OCI-LY1 (cell line): ENCODE measurements at regions not wholly inside any gene's neighbourhood (a gene's known extent, or its start where the extent isn't known, plus 50 kb on each side); places are given as distances from the start of the nearest gene placed in this dataset.

Source experiments
- H2AFZ ChIP-seq: fragments of 200-600 bp; sonication (generic), shearing (Covaris generic); 2 replicates; pipeline ENCODE4 v1.6.0; 2014; ENCODE audit warnings: antibody characterized with exemption, mild to moderate bottlenecking, low read length
- H3F3A ChIP-seq: fragments of 200-600 bp; sonication (generic), shearing (Covaris generic); 2 replicates; pipeline ENCODE4 v1.6.0; 2014; ENCODE audit warnings: mild to moderate bottlenecking, antibody characterized with exemption, low read length, moderate library complexity; ENCODE audit not compliant: insufficient read depth
- H3K27ac ChIP-seq: fragments of 200-600 bp; sonication (generic); 2 replicates; pipeline ENCODE4 v1.5.1; 2014; ENCODE audit warnings: low read length, mixed run types, mild to moderate bottlenecking, low read depth; ENCODE audit not compliant: poor library complexity, severe bottlenecking
- H3K27me3 ChIP-seq: fragments of 200-600 bp; sonication (generic); 2 replicates; pipeline ENCODE4 v1.6.0; 2014; ENCODE audit warnings: antibody characterized with exemption, mild to moderate bottlenecking, low read length, moderate library complexity; ENCODE audit not compliant: insufficient read depth
- H3K36me3 ChIP-seq: fragments of 200-600 bp; sonication (generic); 2 replicates; pipeline ENCODE4 v1.6.1; 2014; ENCODE audit warnings: mild to moderate bottlenecking, antibody characterized with exemption, low read length, moderate library complexity, mixed read lengths; ENCODE audit not compliant: insufficient read depth
- H3K4me1 ChIP-seq: fragments of 200-600 bp; sonication (generic); 2 replicates; pipeline ENCODE4 v1.5.1; 2014; ENCODE audit warnings: mild to moderate bottlenecking, low read length, moderate library complexity; ENCODE audit not compliant: insufficient read depth, severe bottlenecking
- H3K4me2 ChIP-seq: fragments of 200-600 bp; sonication (generic), shearing (Covaris generic); 2 replicates; pipeline ENCODE4 v1.6.1; 2014; ENCODE audit warnings: low read length
- H3K4me3 ChIP-seq: fragments of 200-600 bp; sonication (generic); 2 replicates; pipeline ENCODE4 v1.5.1; 2014; ENCODE audit warnings: low read length, low read depth, mild to moderate bottlenecking, mixed read lengths; ENCODE audit not compliant: poor library complexity, severe bottlenecking
- H3K79me2 ChIP-seq: fragments of 200-600 bp; shearing (Covaris generic); 2 replicates; pipeline ENCODE4 v1.6.1; 2016; ENCODE audit warnings: mixed run types, low read length, mixed read lengths; ENCODE audit not compliant: insufficient read depth
- H3K9ac ChIP-seq: fragments of 200-600 bp; sonication (generic), shearing (Covaris generic); 2 replicates; pipeline ENCODE4 v1.6.1; 2014; ENCODE audit warnings: mild to moderate bottlenecking, low read length, mixed read lengths
- H3K9me2 ChIP-seq: fragments of 200-600 bp; sonication (generic), shearing (Covaris generic); 2 replicates; pipeline ENCODE4 v1.6.1; 2014; ENCODE audit warnings: low read depth, mild to moderate bottlenecking, low read length, mixed read lengths
- H3K9me3 ChIP-seq: fragments of 200-600 bp; shearing (Covaris generic); 2 replicates; pipeline ENCODE4 v1.6.1; 2014; ENCODE audit warnings: low read length, mixed read lengths
- H4K20me1 ChIP-seq: fragments of 200-600 bp; sonication (generic), shearing (Covaris generic); 2 replicates; pipeline ENCODE4 v1.6.0; 2016; ENCODE audit warnings: mild to moderate bottlenecking, low read length; ENCODE audit not compliant: insufficient read depth
- CTCF ChIP-seq: fragments of 200-600 bp; sonication (generic), shearing (Covaris generic); IDR thresholded peaks from 2 replicates; pipeline ENCODE4 v1.5.1; 2017; ENCODE audit warnings: mild to moderate bottlenecking, antibody characterized with exemption, low read length, moderate library complexity, mixed read lengths
- EZH2 ChIP-seq: fragments of 200-600 bp; sonication (generic), shearing (Covaris generic); IDR thresholded peaks from 2 replicates; pipeline ENCODE4 v1.8.0; 2017; ENCODE audit warnings: borderline replicate concordance, mixed run types, mild to moderate bottlenecking, antibody characterized with exemption, low read length, moderate library complexity, mixed read lengths

DNA sequence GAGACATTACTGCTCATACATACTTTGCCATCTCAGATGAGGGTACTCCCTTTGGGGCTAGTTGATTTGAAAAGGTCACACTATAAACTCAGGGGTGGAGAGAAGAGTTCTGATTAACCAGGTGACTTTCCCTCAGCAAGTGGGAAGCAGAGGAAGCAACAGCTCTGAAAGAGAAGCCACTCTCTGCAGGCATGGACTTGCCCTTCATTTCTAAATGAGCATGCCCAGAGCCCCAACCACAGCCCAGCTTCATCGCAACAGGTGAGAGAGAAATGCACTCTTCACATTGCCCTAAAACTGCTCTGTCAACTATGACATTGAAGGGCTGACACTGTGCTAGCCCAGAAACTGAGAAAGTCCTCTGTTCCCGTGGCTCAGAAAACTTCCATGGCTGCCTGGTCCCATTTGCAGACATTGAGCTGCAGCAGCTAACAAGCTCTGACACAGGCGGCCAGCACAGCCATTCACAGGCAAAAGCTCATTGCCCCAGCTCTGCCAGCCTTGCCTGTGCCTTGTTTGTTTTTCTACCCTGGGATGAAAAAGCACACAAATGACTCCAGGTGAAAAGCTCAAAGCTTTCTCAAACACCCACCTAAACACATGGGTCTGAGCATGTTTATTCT is 419.8 kb upstream of the DYNLRB2 start:
- Histone ChIP-seq H3K27me3 (0 out of 2 replicates have a peak, but pooled peaks cover 3% of the 10 kb centered on the region), H3K4me1 (no peaks in the 10 kb centered on the region), H3K4me2 (no peak overlapping the region), H3K4me3 (no peak overlapping the region), H3K9me3 (no peaks in the 10 kb centered on the region), H3K9ac (no peak overlapping the region), H3K9me2 (no peaks in the 10 kb centered on the region), H3K36me3 (no peaks in the 10 kb centered on the region), H3K79me2 (no peaks in the 10 kb centered on the region), H2AFZ (no peak overlapping the region), H3F3A (no peaks in the 10 kb centered on the region), H3K27ac (no peak overlapping the region), H4K20me1 (no peaks in the 10 kb centered on the region)
- TF ChIP-seq EZH2: no peak
- no peak for TF ChIP-seq CTCF

GRCh38 chr16:80117556-80118130 is 423.1 kb upstream of the DYNLRB2 start:
- Histone ChIP-seq H3K9me3 (no peaks in the 10 kb centered on the region), H3K36me3 (no peaks in the 10 kb centered on the region), H3F3A (no peaks in the 10 kb centered on the region), H3K4me3 (no peak overlapping the region), H3K27me3 (no peaks in the 10 kb centered on the region), H3K4me1 (no peaks in the 10 kb centered on the region), H3K27ac (no peak overlapping the region), H3K79me2 (no peaks in the 10 kb centered on the region), H2AFZ (no peak overlapping the region), H3K9me2 (no peaks in the 10 kb centered on the region), H4K20me1 (no peaks in the 10 kb centered on the region), H3K4me2 (no peak overlapping the region), H3K9ac (no peak overlapping the region)
- no peak for TF ChIP-seq EZH2
- no peak for TF ChIP-seq CTCF

DNA sequence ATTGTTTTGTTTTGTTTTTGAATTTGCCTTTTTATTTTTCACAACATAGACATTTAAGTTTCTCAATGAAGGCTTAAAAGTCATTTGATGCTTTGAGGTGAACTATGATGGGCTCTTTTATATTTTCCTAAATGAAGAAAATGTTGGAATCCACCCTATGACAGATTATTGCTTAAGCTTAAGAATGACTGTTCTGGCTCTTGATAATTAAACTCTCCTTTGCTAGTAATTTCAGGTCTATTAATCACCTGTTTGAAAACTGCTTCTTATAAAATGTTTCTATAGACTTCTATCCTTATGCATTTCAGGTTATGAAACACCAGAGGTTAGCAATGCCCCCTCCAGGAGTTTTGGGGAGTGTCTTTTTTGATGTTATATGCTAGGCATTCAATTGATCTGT is 424.1 kb upstream of the DYNLRB2 start:
- no peak overlapping the region for H2AFZ ChIP-seq
- no peak for TF ChIP-seq EZH2
- no peak for TF ChIP-seq CTCF
- no peaks in the 10 kb centered on the region for H3K9me3 ChIP-seq
- no peaks in the 10 kb centered on the region for H4K20me1 ChIP-seq
- no peaks in the 10 kb centered on the region for H3K27me3 ChIP-seq
- H3K4me2 ChIP-seq: no peak overlapping the region
- H3K79me2 ChIP-seq: no peaks in the 10 kb centered on the region
- no peak overlapping the region for H3K9ac ChIP-seq
- no peak overlapping the region for H3K27ac ChIP-seq
- H3K4me3 ChIP-seq: no peak overlapping the region
- H3K4me1 ChIP-seq: no peaks in the 10 kb centered on the region
- no peaks in the 10 kb centered on the region for H3F3A ChIP-seq
- H3K36me3 ChIP-seq: no peaks in the 10 kb centered on the region
- no peaks in the 10 kb centered on the region for H3K9me2 ChIP-seq
